Fibroblast of lung (primary cell): ENCODE measurements at regions not wholly inside any gene's neighbourhood (a gene's known extent, or its start where the extent isn't known, plus 50 kb on each side); places are given as distances from the start of the nearest gene placed in this dataset.

Source experiments
- DNase-seq, 2 donors: peaks; one replicate each; pipeline versions ENCODE4 v3.0.0 to v3.0.0-alpha.2; 2010; ENCODE audit warnings: low read depth in 2 of 2
- H2AFZ ChIP-seq: 2 replicates; pipeline ENCODE4 v1.5.1; 2012; ENCODE audit warnings: low read length, control low read depth, inconsistent platforms
- H3K27ac ChIP-seq: 2 replicates; pipeline ENCODE4 v1.5.1; 2011; ENCODE audit warnings: low read length, control low read depth; ENCODE audit not compliant: insufficient read depth
- H3K27me3 ChIP-seq: 2 replicates; pipeline ENCODE4 v1.5.1; 2011; ENCODE audit warnings: mild to moderate bottlenecking, low read length; ENCODE audit not compliant: control insufficient read depth, insufficient read depth
- H3K36me3 ChIP-seq: 2 replicates; pipeline ENCODE4 v1.5.1; 2011; ENCODE audit warnings: low read length; ENCODE audit not compliant: control insufficient read depth, insufficient read depth
- H3K4me1 ChIP-seq: 2 replicates; pipeline ENCODE4 v1.5.1; 2011; ENCODE audit warnings: low read length; ENCODE audit not compliant: control insufficient read depth, insufficient read depth; ENCODE audit errors: extremely low read depth
- H3K4me2 ChIP-seq: 2 replicates; pipeline ENCODE4 v1.5.1; 2011; ENCODE audit warnings: low read length, control low read depth; ENCODE audit not compliant: insufficient read depth; ENCODE audit errors: extremely low read depth
- H3K4me3 ChIP-seq, 4 experiments: fragments of 200-600 bp in 1 of 4; sonication (generic) in 1 of 4; replicated peaks in 1 of 4; 2 replicates each; pipeline ENCODE4 v1.5.1; 2011 to 2016; ENCODE audit warnings: low read length in 4 of 4, low read depth in 3 of 4, mild to moderate bottlenecking in 3 of 4, control low read depth in 2 of 4, inconsistent platforms in 1 of 4, mixed read lengths in 1 of 4; ENCODE audit not compliant: insufficient read depth in 1 of 4; ENCODE audit errors: control extremely low read depth in 1 of 4
- H3K79me2 ChIP-seq: 2 replicates; pipeline ENCODE4 v1.5.1; 2012; ENCODE audit warnings: mild to moderate bottlenecking, low read length, inconsistent platforms; ENCODE audit not compliant: control insufficient read depth, insufficient read depth
- H3K9ac ChIP-seq: 2 replicates; pipeline ENCODE4 v1.5.1; 2011; ENCODE audit warnings: mild to moderate bottlenecking, low read length, control low read depth; ENCODE audit not compliant: insufficient read depth
- H3K9me3 ChIP-seq: 2 replicates; pipeline ENCODE4 v1.5.1; 2012; ENCODE audit warnings: low read depth, low read length; ENCODE audit not compliant: control insufficient read depth, insufficient read depth
- H4K20me1 ChIP-seq: 2 replicates; pipeline ENCODE4 v1.5.1; 2011; ENCODE audit warnings: low read length; ENCODE audit not compliant: control insufficient read depth, insufficient read depth; ENCODE audit errors: extremely low read depth
- EZH2 ChIP-seq: IDR thresholded peaks from 2 replicates; pipeline ENCODE4 v1.5.1; 2012; ENCODE audit warnings: low read length, control low read depth, mild to moderate bottlenecking; ENCODE audit errors: missing control alignments
- TF ChIP-seq, protein P1 (sequence below), 2 donors: IDR thresholded peaks in 1 of 2; conservative IDR thresholded peaks in 1 of 2; 1 replicate in 1 of 2; 2 replicates in 1 of 2; pipeline ENCODE4 v1.5.1; 2011 to 2012; ENCODE audit warnings: low read length in 2 of 2, control low read depth in 1 of 2, inconsistent platforms in 1 of 2, low read depth in 1 of 2, mild to moderate bottlenecking in 1 of 2

DNA sequence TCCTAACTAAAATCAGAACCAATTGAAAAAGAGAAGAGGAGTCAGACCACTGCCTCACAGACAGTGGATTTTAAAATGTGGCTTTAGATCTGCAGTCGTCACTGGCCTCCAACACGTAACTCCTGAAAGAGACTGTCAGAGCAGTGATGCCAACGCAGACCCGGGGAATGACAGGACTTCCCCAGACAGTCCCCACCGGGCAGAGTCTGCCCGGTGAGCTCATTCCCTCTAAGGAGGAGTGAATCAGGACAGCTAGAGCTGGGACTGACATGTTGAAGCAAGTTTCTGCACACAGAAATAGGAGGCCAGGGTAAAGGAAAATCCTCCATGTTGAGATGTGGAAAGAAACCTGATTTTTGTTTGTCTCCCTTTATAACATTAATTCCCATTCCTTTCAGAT is 105.0 kb downstream of the TES start:
- Histone ChIP-seq H3K9ac (no peak overlapping the region), H3K4me2 (no peak overlapping the region), H3K27ac (peak overlapping the region; percentile 9), H3K27me3 (no peaks in the 10 kb centered on the region), H3K9me3 (no peaks in the 10 kb centered on the region), H3K79me2 (peaks cover 2% of the 10 kb centered on the region), H3K4me1 (peaks cover 9% of the 10 kb centered on the region), H3K4me3 (no peak overlapping the region), H2AFZ (peak overlapping the region; percentile 40), H4K20me1 (no peaks in the 10 kb centered on the region), H3K36me3 (no peaks in the 10 kb centered on the region)
- no peak for TF ChIP-seq EZH2
- TF ChIP-seq, protein P1, sequence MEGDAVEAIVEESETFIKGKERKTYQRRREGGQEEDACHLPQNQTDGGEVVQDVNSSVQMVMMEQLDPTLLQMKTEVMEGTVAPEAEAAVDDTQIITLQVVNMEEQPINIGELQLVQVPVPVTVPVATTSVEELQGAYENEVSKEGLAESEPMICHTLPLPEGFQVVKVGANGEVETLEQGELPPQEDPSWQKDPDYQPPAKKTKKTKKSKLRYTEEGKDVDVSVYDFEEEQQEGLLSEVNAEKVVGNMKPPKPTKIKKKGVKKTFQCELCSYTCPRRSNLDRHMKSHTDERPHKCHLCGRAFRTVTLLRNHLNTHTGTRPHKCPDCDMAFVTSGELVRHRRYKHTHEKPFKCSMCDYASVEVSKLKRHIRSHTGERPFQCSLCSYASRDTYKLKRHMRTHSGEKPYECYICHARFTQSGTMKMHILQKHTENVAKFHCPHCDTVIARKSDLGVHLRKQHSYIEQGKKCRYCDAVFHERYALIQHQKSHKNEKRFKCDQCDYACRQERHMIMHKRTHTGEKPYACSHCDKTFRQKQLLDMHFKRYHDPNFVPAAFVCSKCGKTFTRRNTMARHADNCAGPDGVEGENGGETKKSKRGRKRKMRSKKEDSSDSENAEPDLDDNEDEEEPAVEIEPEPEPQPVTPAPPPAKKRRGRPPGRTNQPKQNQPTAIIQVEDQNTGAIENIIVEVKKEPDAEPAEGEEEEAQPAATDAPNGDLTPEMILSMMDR (conservative IDR thresholded peaks at IDR 0.05 in 1 of 2, IDR thresholded peaks at IDR 0.05 in 1 of 2; ENCODE audit: low read depth in 1 of 2, low read length in 2 of 2): no peak
- DNase-seq: peak; percentile 43 to 89

DNA sequence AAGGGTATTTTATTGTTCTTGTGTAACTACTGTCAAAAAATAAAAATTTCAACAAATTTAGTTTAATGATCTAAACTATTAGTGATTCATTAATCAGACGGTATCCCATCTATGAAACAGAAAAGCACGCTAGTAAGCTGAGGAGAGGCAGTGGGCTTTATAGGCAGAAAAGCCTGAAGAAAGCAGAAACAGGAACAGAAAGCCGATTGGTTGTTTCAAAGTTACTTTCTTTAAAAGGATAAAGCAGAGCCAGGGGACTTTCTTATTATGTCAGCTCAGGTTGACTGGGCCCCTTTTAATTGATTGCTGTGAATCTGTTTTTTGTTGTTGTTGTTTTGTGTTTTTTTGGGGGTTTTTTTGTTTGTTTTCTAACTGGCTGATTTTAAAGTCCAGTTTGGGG is 105.5 kb downstream of the TES start:
- TF ChIP-seq, protein P1 (conservative IDR thresholded peaks at IDR 0.05 in 1 of 2, IDR thresholded peaks at IDR 0.05 in 1 of 2; ENCODE audit: low read depth in 1 of 2, low read length in 2 of 2): no peak
- no peak for TF ChIP-seq EZH2
- no peak for DNase-seq
- H3K4me3 ChIP-seq: no peak overlapping the region
- H3K9ac ChIP-seq: no peak overlapping the region
- no peak overlapping the region for H3K4me2 ChIP-seq
- H3K9me3 ChIP-seq: no peaks in the 10 kb centered on the region
- H3K4me1 ChIP-seq: peaks cover 9% of the 10 kb centered on the region
- no peaks in the 10 kb centered on the region for H3K27me3 ChIP-seq
- peaks cover 2% of the 10 kb centered on the region for H3K79me2 ChIP-seq
- peak overlapping the region; percentile 48 for H3K27ac ChIP-seq
- H4K20me1 ChIP-seq: no peaks in the 10 kb centered on the region
- H2AFZ ChIP-seq: no peak overlapping the region
- H3K36me3 ChIP-seq: no peaks in the 10 kb centered on the region

DNA sequence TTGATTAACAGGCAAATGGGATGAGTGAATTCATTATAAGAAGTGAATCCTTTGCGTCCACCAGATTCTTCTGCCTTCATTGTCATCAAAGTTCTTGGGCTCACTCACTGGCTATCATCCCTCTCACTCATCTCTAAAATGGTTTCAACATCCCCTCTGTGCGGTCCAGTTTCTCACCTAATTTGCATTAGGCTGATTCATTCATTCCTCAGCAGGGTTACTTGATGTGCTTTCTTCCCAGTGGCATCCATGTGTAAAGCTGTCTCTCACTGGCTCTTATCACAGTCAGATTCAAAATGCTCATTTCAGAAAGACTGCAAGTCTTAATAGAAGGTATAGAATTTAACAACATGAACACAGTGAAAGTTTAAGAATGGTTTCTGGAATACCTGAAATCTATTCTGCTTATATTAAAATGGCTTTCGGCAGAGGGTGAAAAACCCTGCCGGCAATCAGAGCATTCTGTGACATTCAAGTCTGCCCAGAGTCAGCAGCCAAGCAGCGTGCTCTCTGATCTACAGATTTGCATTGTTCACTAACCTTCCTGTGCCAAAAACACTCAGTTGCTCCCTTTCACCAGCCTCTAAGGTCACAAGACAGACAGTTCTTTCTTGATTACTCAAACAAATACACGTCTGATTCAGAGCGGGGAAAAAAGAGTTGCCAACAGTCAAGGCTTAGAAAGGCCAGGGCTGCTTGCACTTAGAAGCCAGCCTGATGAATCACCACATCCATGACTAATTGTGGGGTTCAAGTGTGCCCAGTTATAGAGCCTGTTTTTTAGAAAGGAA is 106.7 kb downstream of the TES start:
- Histone ChIP-seq H4K20me1 (no peaks in the 10 kb centered on the region), H3K79me2 (peaks cover 2% of the 10 kb centered on the region), H3K27ac (peak overlapping the region; percentile 77), H3K36me3 (no peaks in the 10 kb centered on the region), H3K27me3 (no peaks in the 10 kb centered on the region), H3K9me3 (no peaks in the 10 kb centered on the region), H3K9ac (peak overlapping the region; percentile 10), H2AFZ (no peak overlapping the region), H3K4me2 (peak overlapping the region; percentile 70), H3K4me1 (peaks cover 9% of the 10 kb centered on the region), H3K4me3 (peak overlapping the region in 3 of 4 experiments; percentile 0 to 50 (median 12))
- TF ChIP-seq EZH2: no peak
- TF ChIP-seq, protein P1 (conservative IDR thresholded peaks at IDR 0.05 in 1 of 2, IDR thresholded peaks at IDR 0.05 in 1 of 2; ENCODE audit: low read depth in 1 of 2, low read length in 2 of 2): no peak
- DNase-seq: peak; percentile 99 to 100
